Breast epithelium (tissue), 3 donors: ENCODE measurements at regions not wholly inside any gene's neighbourhood (a gene's known extent, or its start where the extent isn't known, plus 50 kb on each side); places are given as distances from the start of the nearest gene placed in this dataset.

Experiments used
- POLR2A ChIP-seq: fragments of 450-650 bp; IDR thresholded peaks from one replicate; pipeline ENCODE4 v1.6.1; 2016; ENCODE audit warnings: antibody characterized with exemption, mild to moderate bottlenecking, moderate library complexity
- TF ChIP-seq, protein P1 (sequence below), 3 donors: fragments of 450-650 bp; IDR thresholded peaks; one replicate each; pipeline ENCODE4 v1.5.1; 2016 to 2017; ENCODE audit warnings: antibody characterized with exemption in 3 of 3, mild to moderate bottlenecking in 3 of 3, moderate library complexity in 3 of 3

- TF ChIP-seq, protein P1, sequence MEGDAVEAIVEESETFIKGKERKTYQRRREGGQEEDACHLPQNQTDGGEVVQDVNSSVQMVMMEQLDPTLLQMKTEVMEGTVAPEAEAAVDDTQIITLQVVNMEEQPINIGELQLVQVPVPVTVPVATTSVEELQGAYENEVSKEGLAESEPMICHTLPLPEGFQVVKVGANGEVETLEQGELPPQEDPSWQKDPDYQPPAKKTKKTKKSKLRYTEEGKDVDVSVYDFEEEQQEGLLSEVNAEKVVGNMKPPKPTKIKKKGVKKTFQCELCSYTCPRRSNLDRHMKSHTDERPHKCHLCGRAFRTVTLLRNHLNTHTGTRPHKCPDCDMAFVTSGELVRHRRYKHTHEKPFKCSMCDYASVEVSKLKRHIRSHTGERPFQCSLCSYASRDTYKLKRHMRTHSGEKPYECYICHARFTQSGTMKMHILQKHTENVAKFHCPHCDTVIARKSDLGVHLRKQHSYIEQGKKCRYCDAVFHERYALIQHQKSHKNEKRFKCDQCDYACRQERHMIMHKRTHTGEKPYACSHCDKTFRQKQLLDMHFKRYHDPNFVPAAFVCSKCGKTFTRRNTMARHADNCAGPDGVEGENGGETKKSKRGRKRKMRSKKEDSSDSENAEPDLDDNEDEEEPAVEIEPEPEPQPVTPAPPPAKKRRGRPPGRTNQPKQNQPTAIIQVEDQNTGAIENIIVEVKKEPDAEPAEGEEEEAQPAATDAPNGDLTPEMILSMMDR (IDR thresholded peaks at IDR 0.05) = no peak
- TF ChIP-seq POLR2A = no peak
Measured at GRCh38 chr13:109273326-109273751, 513.0 kb downstream of the IRS2 start.
